ENCODE measurements at regions not wholly inside any gene's neighbourhood (a gene's known extent, or its start where the extent isn't known, plus 50 kb on each side); places are given as distances from the start of the nearest gene placed in this dataset.
A peak's percentile ranks its signal among the peaks of the same experiment; 100 is the strongest.

GRCh38 chr3:193777524-193777923 is 184.5 kb downstream of the OPA1 start:
- TF ChIP-seq MAX (IDR thresholded peaks at IDR 0.05; ENCODE audit: low read depth, low read length) (no peak), MYC (IDR thresholded peaks at IDR 0.05; ENCODE audit: low read depth, low read length) (no peak), POLR2A (IDR thresholded peaks at IDR 0.05; ENCODE audit: extremely low read depth, insufficient read length) (no peak), CTCF (IDR thresholded peaks at IDR 0.05; ENCODE audit: low read depth, low read length) (no peak)
- no peak for DNase-seq (ENCODE audit: low read depth)
- no peak overlapping the region for H3K4me3 ChIP-seq (ENCODE audit: low read depth, low read length)

- TF ChIP-seq CTCF (IDR thresholded peaks at IDR 0.05; ENCODE audit: low read depth, low read length) (no peak), MAX (IDR thresholded peaks at IDR 0.05; ENCODE audit: low read depth, low read length) (no peak), POLR2A (IDR thresholded peaks at IDR 0.05; ENCODE audit: extremely low read depth, insufficient read length) (no peak), MYC (IDR thresholded peaks at IDR 0.05; ENCODE audit: low read depth, low read length) (no peak)
- H3K4me3 ChIP-seq (ENCODE audit: low read depth, low read length): no peak overlapping the region
- no peak for DNase-seq (ENCODE audit: low read depth)
Measured at GRCh38 chr3:193778676-193779075, 185.7 kb downstream of the OPA1 start.

GRCh38 chr3:193779933-193780332 is 186.9 kb downstream of the OPA1 start:
- TF ChIP-seq POLR2A (IDR thresholded peaks at IDR 0.05; ENCODE audit: extremely low read depth, insufficient read length): no peak
- no peak for TF ChIP-seq CTCF (IDR thresholded peaks at IDR 0.05; ENCODE audit: low read depth, low read length)
- TF ChIP-seq MAX (IDR thresholded peaks at IDR 0.05; ENCODE audit: low read depth, low read length): no peak
- TF ChIP-seq MYC (IDR thresholded peaks at IDR 0.05; ENCODE audit: low read depth, low read length): no peak
- H3K4me3 ChIP-seq (ENCODE audit: low read depth, low read length): no peak overlapping the region
- no peak for DNase-seq (ENCODE audit: low read depth)

DNA sequence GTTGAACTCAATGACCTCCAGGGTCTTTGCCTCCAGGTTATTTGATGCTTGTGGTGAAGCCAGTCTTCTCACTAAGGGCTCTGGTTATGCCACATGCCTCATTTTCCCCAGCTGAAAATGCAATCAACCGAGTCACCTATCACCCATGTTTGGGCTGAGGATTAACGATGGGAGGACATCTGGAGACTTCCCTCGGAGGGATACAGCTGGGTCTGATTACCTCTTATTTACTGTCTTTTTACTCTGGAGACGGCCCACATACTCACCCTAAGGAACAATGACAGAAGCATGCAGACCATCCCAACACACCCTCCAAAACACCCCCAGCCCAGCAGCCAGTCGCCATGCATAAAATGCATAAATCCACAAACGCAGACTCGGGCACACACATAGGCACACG is 187.4 kb downstream of the OPA1 start:
- no peak for DNase-seq (ENCODE audit: low read depth)

GRCh38 chr3:193780810-193781478 is 187.9 kb downstream of the OPA1 start:
- H3K4me3 ChIP-seq (ENCODE audit: low read depth, low read length): no peak overlapping the region
- TF ChIP-seq POLR2A (IDR thresholded peaks at IDR 0.05; ENCODE audit: extremely low read depth, insufficient read length): no peak
- TF ChIP-seq CTCF (IDR thresholded peaks at IDR 0.05; ENCODE audit: low read depth, low read length): peak; percentile 77
- peak; percentile 55 for DNase-seq (ENCODE audit: low read depth)

More for the DNA sequence above, 187.4 kb downstream of the OPA1 start:
- TF ChIP-seq CTCF (IDR thresholded peaks at IDR 0.05; ENCODE audit: low read depth, low read length) (no peak), MAX (IDR thresholded peaks at IDR 0.05; ENCODE audit: low read depth, low read length) (no peak), POLR2A (IDR thresholded peaks at IDR 0.05; ENCODE audit: extremely low read depth, insufficient read length) (no peak), MYC (IDR thresholded peaks at IDR 0.05; ENCODE audit: low read depth, low read length) (no peak)
- H3K4me3 ChIP-seq (ENCODE audit: low read depth, low read length): no peak overlapping the region

GRCh38 chr3:193782276-193782647 is 189.3 kb downstream of the OPA1 start:
- no peak for TF ChIP-seq MYC (IDR thresholded peaks at IDR 0.05; ENCODE audit: low read depth, low read length)
- TF ChIP-seq POLR2A (IDR thresholded peaks at IDR 0.05; ENCODE audit: extremely low read depth, insufficient read length): no peak
- no peak for TF ChIP-seq CTCF (IDR thresholded peaks at IDR 0.05; ENCODE audit: low read depth, low read length)
- TF ChIP-seq MAX (IDR thresholded peaks at IDR 0.05; ENCODE audit: low read depth, low read length): no peak
- H3K4me3 ChIP-seq (ENCODE audit: low read depth, low read length): no peak overlapping the region
- no peak for DNase-seq (ENCODE audit: low read depth)
